A549 (cell line): ENCODE measurements at regions not wholly inside any gene's neighbourhood (a gene's known extent, or its start where the extent isn't known, plus 50 kb on each side); places are given as distances from the start of the nearest gene placed in this dataset.

ENCODE experiments used
- ATAC-seq, 2 experiments: fragments of 200-7000 bp in 1 of 2; fragments of >200 bp in 1 of 2; cut with Nextera tagmentation in 1 of 2; cut with Tn5 transposase in 1 of 2; 3 replicates each; pipeline versions ENCODE4 v1.8.0 to v1.9.1; 2018 to 2020; ENCODE audit warnings: mild to moderate bottlenecking in 1 of 2, moderate library complexity in 1 of 2
- CTCF ChIA-PET: fragments of 300-600 bp; sonication (Branson Sonifier 250); formaldehyde crosslinking; extraction: SDS; loops from one replicate; lab custom pipeline; 2021; ENCODE audit warnings: antibody characterized with exemption, inconsistent platforms; lab: Yijun Ruan, JAX
- POLR2A ChIA-PET: fragments of 350-600 bp; formaldehyde crosslinking; extraction: SDS; loops from one replicate; lab custom pipeline; 2021; ENCODE audit warnings: antibody characterized with exemption, inconsistent platforms; lab: Yijun Ruan, JAX
- DNase-seq, 2 experiments: peaks; one replicate each; pipeline versions ENCODE4 v3.0.0 to v3.0.0-alpha.2; 2011 to 2016; ENCODE audit warnings: low read depth in 1 of 2, low spot score in 1 of 2
- FAIRE-seq: peaks from 2 replicates; lab custom pipeline; 2011; peaks lifted over from hg19 to GRCh38; lab: Jason Lieb, UNC
- H3K27ac ChIP-seq, 2 experiments: fragments of >200 bp; sonication (Bioruptor Twin); formaldehyde crosslinking; 3 replicates each; pipeline ENCODE4 v1.5.1; 2016 to 2017
- H3K4me1 ChIP-seq: fragments of >200 bp; sonication (Bioruptor Twin); formaldehyde crosslinking; 3 replicates; pipeline ENCODE4 v1.6.1; 2016
- H3K4me2 ChIP-seq: fragments of >200 bp; sonication (Bioruptor Twin); formaldehyde crosslinking; 3 replicates; pipeline ENCODE4 v1.6.1; 2016
- H3K4me3 ChIP-seq: fragments of >200 bp; sonication (Bioruptor Twin); formaldehyde crosslinking; 3 replicates; pipeline ENCODE4 v1.5.1; 2016
- H3K9me3 ChIP-seq: fragments of >200 bp; sonication (Bioruptor Twin); formaldehyde crosslinking; 3 replicates; pipeline ENCODE4 v1.6.1; 2016
- BHLHE40 ChIP-seq: IDR thresholded peaks from 2 replicates; pipeline ENCODE4 v1.6.1; 2012; ENCODE audit warnings: low read depth, low read length, inconsistent platforms
- CBX2 ChIP-seq: fragments of 200-600 bp; sonication (generic); IDR thresholded peaks from 2 replicates; pipeline ENCODE4 v1.6.1; 2016; ENCODE audit warnings: low read depth, mild to moderate bottlenecking, borderline replicate concordance
- CHD2 ChIP-seq: fragments of 150-350 bp; IDR thresholded peaks from 2 replicates; pipeline ENCODE4 v1.6.1; 2014; ENCODE audit warnings: low read length; ENCODE audit not compliant: partially characterized antibody
- EHF ChIP-seq: fragments of 250-450 bp; sonication (Bioruptor Pico); IDR thresholded peaks from 2 replicates; pipeline ENCODE4 v1.5.0; 2020; ENCODE audit warnings: mild to moderate bottlenecking
- EP300 ChIP-seq, 2 experiments: fragments of >200 bp; sonication (Bioruptor Twin); formaldehyde crosslinking; IDR thresholded peaks; 2 replicates in 1 of 2; 3 replicates in 1 of 2; pipeline ENCODE4 v1.6.1; 2016 to 2017
- FOSB ChIP-seq: fragments of 250-450 bp; sonication (Bioruptor Pico); IDR thresholded peaks from 2 replicates; pipeline ENCODE4 v1.5.0; 2020; ENCODE audit warnings: mild to moderate bottlenecking, moderate library complexity
- FOSL2 ChIP-seq, 2 experiments: fragments of 450-650 bp in 1 of 2; fragments of >200 bp in 1 of 2; sonication (Bioruptor Twin) in 1 of 2; formaldehyde crosslinking; IDR thresholded peaks; 2 replicates each; pipeline versions ENCODE4 v1.5.0 to v1.6.1; 2016 to 2020; ENCODE audit warnings: mild to moderate bottlenecking in 1 of 2, moderate library complexity in 1 of 2
- HDAC2 ChIP-seq: fragments of 200-600 bp; sonication (generic); IDR thresholded peaks from 2 replicates; pipeline ENCODE4 v1.6.1; 2016
- HEYL ChIP-seq: fragments of 250-450 bp; sonication (Bioruptor Pico); IDR thresholded peaks from 2 replicates; pipeline ENCODE4 v1.8.0; 2021; ENCODE audit warnings: mild to moderate bottlenecking, moderate library complexity
- HOXB13 ChIP-seq: fragments of 250-450 bp; sonication (Bioruptor Pico); IDR thresholded peaks from 2 replicates; pipeline ENCODE4 v1.5.0; 2020; ENCODE audit warnings: low read depth, mild to moderate bottlenecking, moderate library complexity
- JUNB ChIP-seq: fragments of >200 bp; sonication (Bioruptor Twin); formaldehyde crosslinking; IDR thresholded peaks from 2 replicates; pipeline ENCODE4 v1.6.1; 2016
- MAFK ChIP-seq: fragments of 450-650 bp; IDR thresholded peaks from 2 replicates; pipeline ENCODE4 v1.6.1; 2014; ENCODE audit not compliant: partially characterized antibody
- MAZ ChIP-seq: fragments of 150-350 bp; IDR thresholded peaks from 2 replicates; pipeline ENCODE4 v1.6.1; 2014; ENCODE audit warnings: antibody characterized with exemption, low read depth, low read length, borderline replicate concordance
- NFE2L2 ChIP-seq: fragments of 150-350 bp; conservative IDR thresholded peaks from 2 replicates; pipeline ENCODE4 v1.6.1; 2014; ENCODE audit warnings: low read length
- PHF8 ChIP-seq: fragments of 200-600 bp; sonication (generic); IDR thresholded peaks from 2 replicates; pipeline ENCODE4 v1.6.1; 2016; ENCODE audit warnings: low read depth, mild to moderate bottlenecking, antibody characterized with exemption, moderate library complexity, borderline replicate concordance
- RAD21 ChIP-seq, 2 experiments: fragments of >200 bp in 1 of 2; sonication (Bioruptor Twin) in 1 of 2; formaldehyde crosslinking in 1 of 2; IDR thresholded peaks in 1 of 2; conservative IDR thresholded peaks in 1 of 2; 2 replicates in 1 of 2; 3 replicates in 1 of 2; pipeline ENCODE4 v1.6.1; 2012 to 2018; ENCODE audit warnings: inconsistent platforms in 1 of 2
- RARB ChIP-seq: fragments of 250-450 bp; sonication (Bioruptor Pico); IDR thresholded peaks from 2 replicates; pipeline ENCODE4 v1.8.0; 2021; ENCODE audit warnings: mild to moderate bottlenecking, moderate library complexity
- REST ChIP-seq: fragments of 200-600 bp; sonication (generic); IDR thresholded peaks from 2 replicates; pipeline ENCODE4 v1.6.1; 2016; ENCODE audit warnings: antibody characterized with exemption, mild to moderate bottlenecking, moderate library complexity
- TFCP2L1 ChIP-seq: fragments of 250-450 bp; sonication (Bioruptor Pico); IDR thresholded peaks from 2 replicates; pipeline ENCODE4 v1.5.0; 2021; ENCODE audit warnings: mild to moderate bottlenecking
- USF2 ChIP-seq: fragments of 450-650 bp; IDR thresholded peaks from 2 replicates; pipeline ENCODE4 v1.6.1; 2014; ENCODE audit warnings: antibody characterized with exemption
- ZNF302 ChIP-seq: fragments of 250-450 bp; sonication (Bioruptor Pico); IDR thresholded peaks from 2 replicates; pipeline ENCODE4 v1.9.0; 2021; ENCODE audit warnings: inconsistent platforms, mild to moderate bottlenecking, moderate library complexity
- ZSCAN20 ChIP-seq: fragments of 250-450 bp; sonication (Bioruptor Pico); IDR thresholded peaks from 2 replicates; pipeline ENCODE4 v1.8.0; 2022; ENCODE audit warnings: mild to moderate bottlenecking, moderate library complexity
- WGBS: methylation state at CpG from one replicate; pipeline ENCODE4 v1.1.6; 2017; ENCODE audit errors: missing lambda C conversion rate; 5-methylcytosine and 5-hydroxymethylcytosine counted together
- TF ChIP-seq, protein P1 (sequence below): fragments of 250-450 bp; sonication (Bioruptor Pico); IDR thresholded peaks from 2 replicates; pipeline ENCODE4 v1.5.0; 2021; ENCODE audit warnings: mild to moderate bottlenecking, moderate library complexity, borderline replicate concordance
- TF ChIP-seq, protein P2 (sequence below): IDR thresholded peaks from 2 replicates; pipeline ENCODE4 v1.6.1; 2012; ENCODE audit warnings: low read depth, borderline replicate concordance
- TF ChIP-seq, protein P3 (sequence below): fragments of 150-350 bp; IDR thresholded peaks from 2 replicates; pipeline ENCODE4 v1.6.1; 2014; ENCODE audit warnings: low read depth, mild to moderate bottlenecking, low read length
- TF ChIP-seq, protein P4 (sequence below): IDR thresholded peaks from 2 replicates; pipeline ENCODE4 v1.6.1; 2012

DNA sequence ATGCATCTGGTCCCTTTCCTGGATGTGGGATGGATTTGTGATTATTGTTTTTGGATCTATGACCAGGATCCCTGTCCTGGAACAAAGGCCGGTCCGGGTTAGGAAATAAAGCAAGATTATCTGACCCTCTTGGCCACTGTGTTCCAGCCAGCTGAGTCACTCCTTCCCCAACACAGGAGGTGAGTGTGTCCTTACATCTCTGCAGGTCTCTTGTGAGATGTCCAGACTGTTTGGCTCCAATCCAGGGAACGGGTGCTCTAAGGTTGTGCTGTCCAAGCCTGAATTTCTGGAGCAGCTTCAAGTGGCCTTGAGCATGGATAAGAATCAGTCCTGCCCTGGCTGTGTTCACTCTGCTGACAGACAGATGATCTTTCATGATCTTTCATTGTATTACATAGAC lies 136.5 kb upstream of the CCL2 start:
- 14% methylated on average over 3 of the region's 3 CpGs for WGBS
- ATAC-seq (no peak), DNase-seq (no peak), FAIRE-seq (no peak)
- Histone ChIP-seq H3K4me2 (no peak overlapping the region), H3K4me1 (no peaks in the 10 kb centered on the region), H3K4me3 (no peak overlapping the region), H3K9me3 (no peaks in the 10 kb centered on the region), H3K27ac (no peak overlapping the region)
- TF ChIP-seq EP300 (IDR thresholded peaks at IDR 0.05) = no peak
- ChIA-PET CTCF (no interaction called here), POLR2A (no interaction called here)

DNA sequence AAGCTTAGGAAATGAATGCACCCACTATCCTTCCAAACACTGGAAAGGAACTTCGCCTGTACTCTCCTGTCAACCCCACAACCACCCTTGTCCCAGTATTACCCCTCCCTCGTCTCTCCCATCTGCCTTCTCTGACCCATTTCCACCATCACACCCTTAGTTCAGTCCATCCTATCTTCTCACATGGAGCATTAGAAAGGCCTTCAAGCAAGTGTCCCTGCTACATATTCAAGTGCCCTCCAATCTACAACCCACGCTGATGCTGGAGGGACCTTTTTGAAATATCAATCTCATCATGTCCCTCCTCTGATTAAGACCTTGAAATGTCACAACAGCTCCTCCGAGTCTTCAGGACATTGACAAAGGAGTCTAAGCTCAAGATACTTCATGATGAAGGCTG lies 133.8 kb upstream of the CCL2 start:
- no peak for FAIRE-seq
- ChIA-PET CTCF (interaction anchor here (0.6 to 1.9 kb wide), 2 partner anchors 8 to 1691 kb away, joined by 4 read pairs; no protein-coding TSS in a partner anchor), POLR2A (no interaction called here)
- no peak overlapping the region for H3K4me3 ChIP-seq
- H3K9me3 ChIP-seq = no peaks in the 10 kb centered on the region
- ATAC-seq = no peak
- no peak for TF ChIP-seq TFCP2L1
- TF ChIP-seq HDAC2 = no peak
- no peak for TF ChIP-seq REST
- TF ChIP-seq, protein P1, sequence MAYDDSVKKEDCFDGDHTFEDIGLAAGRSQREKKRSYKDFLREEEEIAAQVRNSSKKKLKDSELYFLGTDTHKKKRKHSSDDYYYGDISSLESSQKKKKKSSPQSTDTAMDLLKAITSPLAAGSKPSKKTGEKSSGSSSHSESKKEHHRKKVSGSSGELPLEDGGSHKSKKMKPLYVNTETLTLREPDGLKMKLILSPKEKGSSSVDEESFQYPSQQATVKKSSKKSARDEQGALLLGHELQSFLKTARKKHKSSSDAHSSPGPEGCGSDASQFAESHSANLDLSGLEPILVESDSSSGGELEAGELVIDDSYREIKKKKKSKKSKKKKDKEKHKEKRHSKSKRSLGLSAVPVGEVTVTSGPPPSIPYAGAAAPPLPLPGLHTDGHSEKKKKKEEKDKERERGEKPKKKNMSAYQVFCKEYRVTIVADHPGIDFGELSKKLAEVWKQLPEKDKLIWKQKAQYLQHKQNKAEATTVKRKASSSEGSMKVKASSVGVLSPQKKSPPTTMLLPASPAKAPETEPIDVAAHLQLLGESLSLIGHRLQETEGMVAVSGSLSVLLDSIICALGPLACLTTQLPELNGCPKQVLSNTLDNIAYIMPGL (CRISPR knock-in tag) = no peak
- TF ChIP-seq FOSL2 (IDR thresholded peaks at IDR 0.05) = no peak
- TF ChIP-seq FOSL2 (CRISPR knock-in tag; IDR thresholded peaks at IDR 0.05) = no peak
- TF ChIP-seq, protein P2, sequence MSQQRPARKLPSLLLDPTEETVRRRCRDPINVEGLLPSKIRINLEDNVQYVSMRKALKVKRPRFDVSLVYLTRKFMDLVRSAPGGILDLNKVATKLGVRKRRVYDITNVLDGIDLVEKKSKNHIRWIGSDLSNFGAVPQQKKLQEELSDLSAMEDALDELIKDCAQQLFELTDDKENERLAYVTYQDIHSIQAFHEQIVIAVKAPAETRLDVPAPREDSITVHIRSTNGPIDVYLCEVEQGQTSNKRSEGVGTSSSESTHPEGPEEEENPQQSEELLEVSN = no peak
- no peak for TF ChIP-seq CHD2
- TF ChIP-seq JUNB = no peak
- TF ChIP-seq ZSCAN20 = no peak
- TF ChIP-seq, protein P3, sequence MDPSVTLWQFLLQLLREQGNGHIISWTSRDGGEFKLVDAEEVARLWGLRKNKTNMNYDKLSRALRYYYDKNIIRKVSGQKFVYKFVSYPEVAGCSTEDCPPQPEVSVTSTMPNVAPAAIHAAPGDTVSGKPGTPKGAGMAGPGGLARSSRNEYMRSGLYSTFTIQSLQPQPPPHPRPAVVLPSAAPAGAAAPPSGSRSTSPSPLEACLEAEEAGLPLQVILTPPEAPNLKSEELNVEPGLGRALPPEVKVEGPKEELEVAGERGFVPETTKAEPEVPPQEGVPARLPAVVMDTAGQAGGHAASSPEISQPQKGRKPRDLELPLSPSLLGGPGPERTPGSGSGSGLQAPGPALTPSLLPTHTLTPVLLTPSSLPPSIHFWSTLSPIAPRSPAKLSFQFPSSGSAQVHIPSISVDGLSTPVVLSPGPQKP = no peak
- TF ChIP-seq NFE2L2 = no peak
- TF ChIP-seq MAZ = no peak
- H3K4me1 ChIP-seq = no peaks in the 10 kb centered on the region
- H3K4me2 ChIP-seq = no peak overlapping the region
- DNase-seq = no peak
- WGBS = 2% methylated on average over 4 of the region's 4 CpGs
- no peak overlapping the region for H3K27ac ChIP-seq

DNA sequence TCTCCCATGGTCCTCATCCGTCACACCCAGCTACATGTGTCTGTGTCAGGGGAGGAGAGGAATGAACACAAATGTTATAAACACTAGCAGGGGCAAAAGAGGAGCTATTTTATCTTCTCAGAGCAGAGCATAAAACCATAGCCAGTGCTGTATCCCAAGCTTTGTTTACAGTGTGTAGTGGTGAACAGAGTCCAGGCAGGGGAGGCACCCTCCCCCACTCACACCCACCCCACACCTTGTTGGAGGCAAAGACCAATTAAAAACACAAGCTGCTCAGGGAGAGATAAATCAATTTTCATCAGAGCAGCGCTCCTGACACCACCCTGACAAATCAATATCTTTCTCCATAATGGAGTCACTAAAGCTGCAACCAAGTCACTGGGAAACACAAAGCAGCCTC lies 132.6 kb upstream of the CCL2 start:
- no peak for DNase-seq
- CTCF ChIA-PET = interaction anchor here (0.7 to 1.5 kb wide), 2 partner anchors 9 to 239 kb away, joined by 3 read pairs; no protein-coding TSS in a partner anchor
- FAIRE-seq = no peak
- H3K27ac ChIP-seq = no peak overlapping the region
- WGBS = 14% methylated on average over 2 of the region's 2 CpGs
- no peak overlapping the region for H3K4me3 ChIP-seq
- H3K4me1 ChIP-seq = no peaks in the 10 kb centered on the region
- no peak overlapping the region for H3K4me2 ChIP-seq
- ATAC-seq = no peak
- POLR2A ChIA-PET = no interaction called here
- H3K9me3 ChIP-seq = no peaks in the 10 kb centered on the region
- no peak for TF ChIP-seq ZNF302
- TF ChIP-seq FOSB (CRISPR knock-in tag) = no peak
- TF ChIP-seq CBX2 = no peak
- TF ChIP-seq BHLHE40 = no peak
- no peak for TF ChIP-seq MAFK
- TF ChIP-seq, protein P4, sequence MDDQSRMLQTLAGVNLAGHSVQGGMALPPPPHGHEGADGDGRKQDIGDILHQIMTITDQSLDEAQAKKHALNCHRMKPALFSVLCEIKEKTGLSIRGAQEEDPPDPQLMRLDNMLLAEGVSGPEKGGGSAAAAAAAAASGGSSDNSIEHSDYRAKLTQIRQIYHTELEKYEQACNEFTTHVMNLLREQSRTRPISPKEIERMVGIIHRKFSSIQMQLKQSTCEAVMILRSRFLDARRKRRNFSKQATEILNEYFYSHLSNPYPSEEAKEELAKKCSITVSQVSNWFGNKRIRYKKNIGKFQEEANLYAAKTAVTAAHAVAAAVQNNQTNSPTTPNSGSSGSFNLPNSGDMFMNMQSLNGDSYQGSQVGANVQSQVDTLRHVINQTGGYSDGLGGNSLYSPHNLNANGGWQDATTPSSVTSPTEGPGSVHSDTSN = no peak
- TF ChIP-seq PHF8 = no peak
- no peak for TF ChIP-seq ZSCAN20
- no peak for TF ChIP-seq USF2
- TF ChIP-seq RARB (CRISPR knock-in tag) = no peak
- TF ChIP-seq EHF (CRISPR knock-in tag) = no peak
- no peak for TF ChIP-seq HOXB13
- TF ChIP-seq CHD2 = no peak
- TF ChIP-seq RAD21 (conservative IDR thresholded peaks at IDR 0.05 in 1 of 2, IDR thresholded peaks at IDR 0.05 in 1 of 2) = no peak
- TF ChIP-seq HEYL = no peak
